Neural progenitor cell (in vitro differentiated cells): ENCODE measurements at regions not wholly inside any gene's neighbourhood (a gene's known extent, or its start where the extent isn't known, plus 50 kb on each side); places are given as distances from the start of the nearest gene placed in this dataset.

ENCODE experiments used
- DNase-seq: peaks from one replicate; pipeline ENCODE4 v3.0.0-alpha.2; 2016; ENCODE audit warnings: low spot score
- H2AFZ ChIP-seq: fragments of 200-600 bp; sonication (generic); replicated peaks from 2 replicates; pipeline ENCODE4 v1.6.1; 2016; ENCODE audit warnings: antibody characterized with exemption
- H3F3A ChIP-seq: fragments of 200-600 bp; sonication (generic); 2 replicates; pipeline ENCODE4 v1.6.1; 2016; ENCODE audit warnings: antibody characterized with exemption, low read depth
- H3K27ac ChIP-seq: fragments of 200-600 bp; sonication (generic); 2 replicates; pipeline ENCODE4 v1.5.1; 2016; ENCODE audit warnings: mild to moderate bottlenecking
- H3K27me3 ChIP-seq: fragments of 200-600 bp; sonication (generic); 2 replicates; pipeline ENCODE4 v1.6.1; 2016; ENCODE audit warnings: mild to moderate bottlenecking, moderate library complexity
- H3K36me3 ChIP-seq: fragments of 200-600 bp; sonication (generic); 2 replicates; pipeline ENCODE4 v1.5.1; 2016
- H3K4me1 ChIP-seq: fragments of 200-600 bp; sonication (generic); 2 replicates; pipeline ENCODE4 v1.6.1; 2016; ENCODE audit warnings: mixed run types
- H3K4me2 ChIP-seq: fragments of 200-600 bp; sonication (generic); 2 replicates; pipeline ENCODE4 v1.6.1; 2016
- H3K4me3 ChIP-seq: fragments of 200-600 bp; sonication (generic); 2 replicates; pipeline ENCODE4 v1.5.1; 2016
- H3K79me2 ChIP-seq: fragments of 200-600 bp; sonication (generic); 2 replicates; pipeline ENCODE4 v1.6.1; 2016; ENCODE audit warnings: low read depth
- H3K9ac ChIP-seq: fragments of 200-600 bp; sonication (generic); 2 replicates; pipeline ENCODE4 v1.6.1; 2016
- H3K9me3 ChIP-seq: fragments of 200-600 bp; sonication (generic); 2 replicates; pipeline ENCODE4 v1.5.1; 2016; ENCODE audit warnings: low read depth
- H4K20me1 ChIP-seq: fragments of 200-600 bp; sonication (generic); 2 replicates; pipeline ENCODE4 v1.6.1; 2016; ENCODE audit warnings: low read depth
- H3K27ac Mint-ChIP-seq: 3 replicates; pipeline ENCODE4 v1.8.0; 2021; ENCODE audit warnings: mixed read lengths
- H3K27me3 Mint-ChIP-seq: 2 replicates; pipeline ENCODE4 v1.8.0; 2022; ENCODE audit warnings: low read depth, mild to moderate bottlenecking, inconsistent platforms, moderate library complexity, mixed read lengths; ENCODE audit not compliant: insufficient read depth
- H3K36me3 Mint-ChIP-seq: 3 replicates; pipeline ENCODE4 v1.8.0; 2021; ENCODE audit warnings: mixed read lengths
- H3K4me1 Mint-ChIP-seq: 3 replicates; pipeline ENCODE4 v1.8.0; 2021; ENCODE audit warnings: mixed read lengths
- H3K4me3 Mint-ChIP-seq: 3 replicates; pipeline ENCODE4 v1.8.0; 2021; ENCODE audit warnings: mild to moderate bottlenecking, moderate library complexity, mixed read lengths
- H3K9me3 Mint-ChIP-seq: 3 replicates; pipeline ENCODE4 v1.8.0; 2020; ENCODE audit warnings: mixed read lengths
- CTCF ChIP-seq: fragments of 200-600 bp; sonication (generic); IDR thresholded peaks from 2 replicates; pipeline ENCODE4 v1.5.1; 2017; ENCODE audit warnings: antibody characterized with exemption, mild to moderate bottlenecking
- EZH2 ChIP-seq: fragments of 200-600 bp; sonication (generic); IDR thresholded peaks from 2 replicates; pipeline ENCODE4 v1.6.1; 2017; ENCODE audit warnings: antibody characterized with exemption, mild to moderate bottlenecking, moderate library complexity
- EZH2phosphoT487 ChIP-seq: fragments of 200-600 bp; sonication (generic); IDR thresholded peaks from 2 replicates; pipeline ENCODE4 v1.6.1; 2017; ENCODE audit warnings: antibody characterized with exemption

GRCh38 chr7:106987777-106988176 is 56.7 kb upstream of the PRKAR2B start:
- Mint-ChIP-seq H3K27ac (no peak overlapping the region), H3K27me3 (no peaks in the 10 kb centered on the region)

GRCh38 chr7:106992511-106992910 is 52.0 kb upstream of the PRKAR2B start:
- H3K27me3 Mint-ChIP-seq = no peaks in the 10 kb centered on the region
- no peak overlapping the region for H3K4me3 Mint-ChIP-seq

More at GRCh38 chr7:106987777-106988176, 56.7 kb upstream of the PRKAR2B start:
- Histone ChIP-seq H3K9ac (no peak overlapping the region), H3K79me2 (no peaks in the 10 kb centered on the region), H3K4me2 (no peak overlapping the region), H3K4me1 (no peaks in the 10 kb centered on the region), H4K20me1 (no peaks in the 10 kb centered on the region), H3K4me3 (no peak overlapping the region), H3K36me3 (no peaks in the 10 kb centered on the region), H3K27me3 (no peaks in the 10 kb centered on the region), H3K9me3 (no peaks in the 10 kb centered on the region), H3F3A (no peaks in the 10 kb centered on the region), H2AFZ (no peak overlapping the region), H3K27ac (no peak overlapping the region)
- H3K36me3 Mint-ChIP-seq = no peaks in the 10 kb centered on the region
- TF ChIP-seq EZH2phosphoT487 = no peak
- no peak for TF ChIP-seq CTCF
- no peak for TF ChIP-seq EZH2
- H3K4me1 Mint-ChIP-seq = peaks cover 5% of the 10 kb centered on the region
- no peak for DNase-seq
- H3K9me3 Mint-ChIP-seq = no peaks in the 10 kb centered on the region
- no peak overlapping the region for H3K4me3 Mint-ChIP-seq

More at GRCh38 chr7:106992511-106992910, 52.0 kb upstream of the PRKAR2B start:
- Histone ChIP-seq H3K4me1 (no peaks in the 10 kb centered on the region), H3K27me3 (no peaks in the 10 kb centered on the region), H3F3A (no peaks in the 10 kb centered on the region), H3K4me2 (no peak overlapping the region), H3K9me3 (no peaks in the 10 kb centered on the region), H4K20me1 (no peaks in the 10 kb centered on the region), H3K4me3 (no peak overlapping the region), H2AFZ (no peak overlapping the region), H3K27ac (no peak overlapping the region), H3K79me2 (no peaks in the 10 kb centered on the region), H3K9ac (no peak overlapping the region), H3K36me3 (no peaks in the 10 kb centered on the region)
- H3K4me1 Mint-ChIP-seq = peaks cover 5% of the 10 kb centered on the region
- TF ChIP-seq CTCF (no peak), EZH2 (no peak), EZH2phosphoT487 (no peak)
- H3K27ac Mint-ChIP-seq = no peak overlapping the region
- H3K9me3 Mint-ChIP-seq = no peaks in the 10 kb centered on the region
- H3K36me3 Mint-ChIP-seq = no peaks in the 10 kb centered on the region
- no peak for DNase-seq
